PC-3 (cell line): ENCODE measurements at regions not wholly inside any gene's neighbourhood (a gene's known extent, or its start where the extent isn't known, plus 50 kb on each side); places are given as distances from the start of the nearest gene placed in this dataset.
A peak's percentile ranks its signal among the peaks of the same experiment; 100 is the strongest.

Experiments used
- ATAC-seq: fragments of 200-7000 bp; cut with Tn5 transposase; 2 replicates; pipeline ENCODE4 v1.9.1; 2020; ENCODE audit warnings: mild to moderate bottlenecking, moderate library complexity
- BruUV-seq: library from RNA; stranded (reverse); fragments of 400-500 nt; replicated peaks from 2 replicates; lab custom pipeline; 2021; lab: Mats Ljungman, UMichigan
- CTCF ChIA-PET: fragments of 300-600 bp; sonication (Branson Sonifier 250); formaldehyde crosslinking; loops from one replicate; lab custom pipeline; 2022; ENCODE audit warnings: antibody characterized with exemption; lab: Charles Lee
- POLR2A ChIA-PET: fragments of 300-600 bp; sonication (Branson Sonifier 250); formaldehyde crosslinking; loops from one replicate; lab custom pipeline; 2022; ENCODE audit warnings: antibody characterized with exemption; ENCODE audit not compliant: unreplicated experiment; lab: Charles Lee
- DNase-seq: peaks from one replicate; pipeline ENCODE4 v3.0.0-alpha.2; 2015
- H2AFZ ChIP-seq: fragments of 300-600 bp; sonication (generic); 2 replicates; pipeline ENCODE4 v1.6.0; 2016; ENCODE audit warnings: antibody characterized with exemption, low read length
- H3F3A ChIP-seq: fragments of 300-600 bp; sonication (generic); one replicate; pipeline ENCODE4 v1.6.0; 2017; ENCODE audit warnings: antibody characterized with exemption, low read length, control low read depth, mild to moderate bottlenecking; ENCODE audit not compliant: unreplicated experiment
- H3K27ac ChIP-seq: fragments of 300-600 bp; sonication (generic); 2 replicates; pipeline ENCODE4 v1.5.1; 2016; ENCODE audit warnings: mild to moderate bottlenecking, low read length
- H3K27me3 ChIP-seq: fragments of 300-600 bp; sonication (generic); 2 replicates; pipeline ENCODE4 v1.6.1; 2016; ENCODE audit warnings: low read length, mixed read lengths
- H3K36me3 ChIP-seq: fragments of 300-600 bp; sonication (generic); 2 replicates; pipeline ENCODE4 v1.6.1; 2016; ENCODE audit warnings: low read depth, mixed run types, low read length, mixed read lengths
- H3K4me1 ChIP-seq: fragments of 300-600 bp; sonication (generic); 2 replicates; pipeline ENCODE4 v1.5.1; 2016; ENCODE audit warnings: low read length; ENCODE audit not compliant: insufficient read depth
- H3K4me2 ChIP-seq: fragments of 300-600 bp; sonication (generic); 2 replicates; pipeline ENCODE4 v1.6.0; 2016; ENCODE audit warnings: low read length
- H3K4me3 ChIP-seq: fragments of 300-600 bp; sonication (generic); 2 replicates; pipeline ENCODE4 v1.5.1; 2016; ENCODE audit warnings: mild to moderate bottlenecking, low read length, mixed read lengths
- H3K79me2 ChIP-seq: fragments of 300-600 bp; sonication (generic); 2 replicates; pipeline ENCODE4 v1.6.1; 2017; ENCODE audit warnings: low read length, mixed read lengths
- H3K9ac ChIP-seq: fragments of 300-600 bp; sonication (generic); 2 replicates; pipeline ENCODE4 v1.6.0; 2016; ENCODE audit warnings: mild to moderate bottlenecking, low read length
- H3K9me2 ChIP-seq: fragments of 300-600 bp; sonication (generic); replicated peaks from 2 replicates; pipeline ENCODE4 v1.6.1; 2016; ENCODE audit warnings: mixed run types, low read length, mixed read lengths
- H3K9me3 ChIP-seq: fragments of 300-600 bp; sonication (generic); 2 replicates; pipeline ENCODE4 v1.6.1; 2016; ENCODE audit warnings: low read length, mixed read lengths
- H4K20me1 ChIP-seq: fragments of 300-600 bp; sonication (generic); 2 replicates; pipeline ENCODE4 v1.6.1; 2016; ENCODE audit warnings: low read length, mixed read lengths
- EZH2 ChIP-seq: fragments of 300-600 bp; sonication (generic); IDR thresholded peaks from one replicate; pipeline ENCODE4 v1.6.1; 2017; ENCODE audit warnings: antibody characterized with exemption, mild to moderate bottlenecking, low read length; ENCODE audit not compliant: unreplicated experiment
- EZH2phosphoT487 ChIP-seq: fragments of 300-600 bp; sonication (generic); IDR thresholded peaks from 2 replicates; pipeline ENCODE4 v1.6.1; 2018; ENCODE audit warnings: mild to moderate bottlenecking, antibody characterized with exemption, low read length, borderline replicate concordance
- intact Hi-C: fragments of 100-400 bp; cut with micrococcal nuclease; formaldehyde crosslinking; loops from 2 replicates; pipeline ENCODE4 v1.9.0; 2023
- TF ChIP-seq, protein P1 (sequence below): fragments of 300-600 bp; sonication (generic); conservative IDR thresholded peaks from 2 replicates; pipeline ENCODE4 v1.5.1; 2017; ENCODE audit warnings: antibody characterized with exemption, low read depth, mild to moderate bottlenecking, low read length

DNA sequence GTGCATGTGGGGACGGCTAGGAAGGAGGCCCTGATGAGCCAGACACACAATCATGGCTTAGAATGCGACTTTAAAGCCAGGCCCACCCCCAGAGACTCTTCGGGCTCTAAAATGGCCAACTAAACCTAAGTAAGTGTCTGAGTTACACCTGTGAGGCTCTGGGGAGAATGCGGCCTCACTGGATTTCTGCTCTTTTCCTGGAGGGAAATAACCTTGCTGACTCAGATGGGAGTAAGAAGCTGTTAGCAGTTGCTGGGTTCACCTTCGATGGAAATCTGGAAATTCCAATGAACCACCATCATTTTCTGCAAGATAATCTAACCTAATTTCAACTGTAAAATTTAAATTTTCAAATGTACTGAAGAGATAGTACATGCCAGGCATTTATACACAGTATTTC is 97.6 kb upstream of the MAML3 start:
- H4K20me1 ChIP-seq, result no peaks in the 10 kb centered on the region
- no peak overlapping the region for H3K4me3 ChIP-seq
- H3K79me2 ChIP-seq, result no peaks in the 10 kb centered on the region
- H3F3A ChIP-seq, result no peaks in the 10 kb centered on the region
- peak overlapping the region; percentile 77 for H3K27ac ChIP-seq
- ATAC-seq (no peak), DNase-seq (peak; percentile 66)
- H3K27me3 ChIP-seq, result no peaks in the 10 kb centered on the region
- 0 out of 2 replicates have a peak overlapping the region, but pooled peaks have one; percentile 90 for H3K9ac ChIP-seq
- ChIA-PET CTCF (no interaction called here), POLR2A (no interaction called here)
- H3K9me2 ChIP-seq, result no peaks in the 10 kb centered on the region
- no peaks in the 10 kb centered on the region for H3K36me3 ChIP-seq
- no peak for TF ChIP-seq EZH2phosphoT487
- no peak for TF ChIP-seq EZH2
- TF ChIP-seq, protein P1, sequence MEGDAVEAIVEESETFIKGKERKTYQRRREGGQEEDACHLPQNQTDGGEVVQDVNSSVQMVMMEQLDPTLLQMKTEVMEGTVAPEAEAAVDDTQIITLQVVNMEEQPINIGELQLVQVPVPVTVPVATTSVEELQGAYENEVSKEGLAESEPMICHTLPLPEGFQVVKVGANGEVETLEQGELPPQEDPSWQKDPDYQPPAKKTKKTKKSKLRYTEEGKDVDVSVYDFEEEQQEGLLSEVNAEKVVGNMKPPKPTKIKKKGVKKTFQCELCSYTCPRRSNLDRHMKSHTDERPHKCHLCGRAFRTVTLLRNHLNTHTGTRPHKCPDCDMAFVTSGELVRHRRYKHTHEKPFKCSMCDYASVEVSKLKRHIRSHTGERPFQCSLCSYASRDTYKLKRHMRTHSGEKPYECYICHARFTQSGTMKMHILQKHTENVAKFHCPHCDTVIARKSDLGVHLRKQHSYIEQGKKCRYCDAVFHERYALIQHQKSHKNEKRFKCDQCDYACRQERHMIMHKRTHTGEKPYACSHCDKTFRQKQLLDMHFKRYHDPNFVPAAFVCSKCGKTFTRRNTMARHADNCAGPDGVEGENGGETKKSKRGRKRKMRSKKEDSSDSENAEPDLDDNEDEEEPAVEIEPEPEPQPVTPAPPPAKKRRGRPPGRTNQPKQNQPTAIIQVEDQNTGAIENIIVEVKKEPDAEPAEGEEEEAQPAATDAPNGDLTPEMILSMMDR, result no peak
- H3K4me2 ChIP-seq, result peak overlapping the region; percentile 80
- H2AFZ ChIP-seq, result no peak overlapping the region
- intact Hi-C loops, result loop anchor here (5.0 kb wide), 1 partner anchor 594 kb away; no protein-coding TSS in a partner anchor
- H3K9me3 ChIP-seq, result no peaks in the 10 kb centered on the region
- no TSS peak for BruUV-seq
- peaks cover 48% of the 10 kb centered on the region for H3K4me1 ChIP-seq

DNA sequence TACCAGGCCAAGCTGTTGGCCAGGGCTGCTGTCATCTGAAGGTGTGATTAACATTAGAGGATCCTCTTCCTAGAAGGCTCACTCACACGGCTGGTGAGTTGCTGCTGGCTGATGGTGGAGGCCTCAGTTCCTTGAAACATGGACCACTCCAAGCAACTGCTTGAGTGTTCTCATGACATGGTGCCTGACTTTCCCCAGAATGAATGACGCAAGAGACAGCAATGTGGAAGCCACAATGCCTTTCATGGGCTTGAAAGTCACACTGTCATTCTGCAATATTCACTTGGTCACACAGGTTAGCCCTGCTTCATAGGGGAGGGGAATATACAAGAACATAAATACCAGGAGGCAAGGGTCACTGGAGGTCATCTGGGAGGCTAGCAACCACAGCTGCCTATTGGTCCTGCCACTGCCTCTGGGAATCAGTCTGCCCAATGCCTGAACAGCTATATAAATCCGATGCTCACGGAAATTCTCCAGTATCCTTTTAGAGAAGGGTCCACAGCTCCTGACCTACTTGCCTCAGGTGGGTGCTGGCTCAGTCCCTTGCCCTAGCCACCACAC is 97.1 kb upstream of the MAML3 start:
- Histone ChIP-seq H3K79me2 (no peaks in the 10 kb centered on the region), H3F3A (no peaks in the 10 kb centered on the region), H3K9me3 (no peaks in the 10 kb centered on the region), H3K27ac (peak overlapping the region; percentile 77; the same call in 1 of the 2 replicates), H3K4me2 (no peak overlapping the region), H3K4me3 (no peak overlapping the region), H4K20me1 (no peaks in the 10 kb centered on the region), H3K36me3 (no peaks in the 10 kb centered on the region), H3K4me1 (peaks cover 43% of the 10 kb centered on the region), H3K9me2 (no peaks in the 10 kb centered on the region), H3K9ac (no peak overlapping the region), H2AFZ (no peak overlapping the region), H3K27me3 (no peaks in the 10 kb centered on the region)
- ChIA-PET POLR2A (no interaction called here), CTCF (no interaction called here)
- BruUV-seq, result no TSS peak
- DNase-seq (no peak), ATAC-seq (no peak)
- TF ChIP-seq, protein P1, result no peak
- TF ChIP-seq EZH2phosphoT487, result no peak
- no peak for TF ChIP-seq EZH2
- intact Hi-C loops, result loop anchor here (5.0 kb wide), 1 partner anchor 594 kb away; no protein-coding TSS in a partner anchor

DNA sequence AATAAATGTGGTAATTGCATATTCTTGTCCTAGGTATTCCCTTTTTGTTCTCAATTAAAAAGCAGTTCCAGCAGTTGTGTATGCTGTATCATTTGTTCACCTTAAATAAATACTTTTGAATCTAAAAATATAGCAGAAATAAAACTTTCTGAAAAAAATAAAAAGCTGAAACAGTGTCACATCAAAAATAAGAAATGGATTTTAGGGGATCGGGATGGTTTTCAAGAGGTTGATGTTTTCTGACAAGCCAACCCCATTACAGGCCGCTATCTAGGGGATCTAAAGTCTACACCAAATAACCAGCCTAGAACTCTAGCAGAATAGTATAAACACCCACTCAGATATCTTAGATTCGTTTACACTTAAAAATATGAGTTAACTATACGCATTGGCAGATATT is 95.4 kb upstream of the MAML3 start:
- Histone ChIP-seq H2AFZ (no peak overlapping the region), H3K4me2 (no peak overlapping the region)

More for the DNA sequence above, 95.4 kb upstream of the MAML3 start:
- POLR2A ChIA-PET, result no interaction called here
- no peak overlapping the region for H3K4me3 ChIP-seq
- H3K9me3 ChIP-seq, result no peaks in the 10 kb centered on the region
- H3K36me3 ChIP-seq, result no peaks in the 10 kb centered on the region
- intact Hi-C loops, result loop anchor here (1.0 kb wide), 1 partner anchor 95 kb away; the partner anchor contains the start of gene MAML3
- DNase-seq (peak; percentile 29), ATAC-seq (no peak)
- no peaks in the 10 kb centered on the region for H4K20me1 ChIP-seq
- no peaks in the 10 kb centered on the region for H3K27me3 ChIP-seq
- CTCF ChIA-PET, result no interaction called here
- TF ChIP-seq EZH2 (no peak), EZH2phosphoT487 (no peak)
- TF ChIP-seq, protein P1, result no peak
- H3K4me1 ChIP-seq, result peaks cover 30% of the 10 kb centered on the region
- no peaks in the 10 kb centered on the region for H3F3A ChIP-seq
- BruUV-seq, result no TSS peak
- no peak overlapping the region for H3K9ac ChIP-seq
- H3K9me2 ChIP-seq, result no peaks in the 10 kb centered on the region
- no peak overlapping the region for H3K27ac ChIP-seq
- H3K79me2 ChIP-seq, result no peaks in the 10 kb centered on the region
